Activated gamma-delta T cell treated with anti-CD3 and anti-CD28 coated beads, Interleukin-2, amount 50 U/mL, for 16 hours (primary cell): ENCODE measurements at regions not wholly inside any gene's neighbourhood (a gene's known extent, or its start where the extent isn't known, plus 50 kb on each side); places are given as distances from the start of the nearest gene placed in this dataset.

Experiments used
- DNase-seq: peaks from one replicate; pipeline ENCODE4 v3.0.0-alpha.2; 2020; ENCODE audit warnings: low read depth

DNA sequence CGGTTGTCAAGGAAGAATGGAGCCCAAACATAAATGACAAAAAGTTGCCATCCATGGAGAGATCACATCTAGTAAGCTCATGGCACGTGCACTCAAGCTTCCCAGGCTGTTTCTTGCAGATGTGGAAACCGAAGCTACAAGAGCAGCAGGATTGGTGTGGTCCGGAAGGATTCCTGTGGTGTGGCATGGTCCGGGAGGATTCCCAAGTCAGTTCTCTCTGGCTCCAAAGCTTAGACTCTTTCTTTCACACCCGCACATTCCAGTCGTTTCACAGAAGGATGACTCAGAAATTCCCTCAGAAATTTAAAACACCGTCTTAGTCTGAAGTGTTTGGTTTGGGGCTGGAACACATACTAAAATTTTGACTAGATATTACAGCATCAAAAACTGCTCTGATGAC lies 78.0 kb upstream of the DRD2 start:
- no peak for DNase-seq

DNA sequence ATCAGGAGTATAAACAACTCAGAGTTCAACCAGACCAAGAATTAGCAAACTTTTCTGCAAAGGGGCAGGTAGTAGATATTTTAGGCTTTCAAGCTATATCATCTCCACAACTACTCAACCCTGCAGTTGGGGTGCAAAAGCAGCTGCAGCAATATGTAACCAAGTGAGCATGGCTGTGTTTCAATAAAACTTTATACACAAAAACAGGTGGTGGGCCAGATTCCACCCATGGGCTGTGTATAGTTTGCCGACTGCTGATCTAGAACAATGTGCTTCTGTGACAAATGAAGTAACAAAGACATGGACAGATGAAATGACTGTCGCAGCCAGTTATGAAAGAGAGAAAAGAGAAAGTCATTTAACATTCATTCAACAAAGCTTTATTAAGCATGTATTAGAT lies 77.1 kb upstream of the DRD2 start:
- DNase-seq, result no peak

GRCh38 chr11:113551645-113552044 lies 76.4 kb upstream of the DRD2 start:
- no peak for DNase-seq

GRCh38 chr11:113549611-113550578 lies 74.7 kb upstream of the DRD2 start:
- no peak for DNase-seq

DNA sequence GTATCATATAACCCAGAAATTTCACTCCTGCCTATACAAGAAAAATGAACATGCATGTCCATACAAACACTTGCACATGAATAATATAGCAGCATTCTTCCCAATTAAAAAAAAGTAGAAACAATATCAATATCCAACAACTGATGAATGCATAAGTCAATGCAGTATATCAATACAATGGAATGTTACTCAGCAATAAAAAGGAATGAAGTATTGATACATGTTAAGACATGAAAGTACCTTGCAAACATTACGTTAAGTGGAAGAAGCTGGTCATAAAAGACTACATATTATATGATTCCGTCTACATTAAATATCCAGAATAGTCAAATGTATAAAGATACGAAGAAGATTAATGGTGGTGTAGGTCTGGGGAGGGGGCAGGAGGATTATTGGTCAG lies 73.9 kb upstream of the DRD2 start:
- no peak for DNase-seq

DNA sequence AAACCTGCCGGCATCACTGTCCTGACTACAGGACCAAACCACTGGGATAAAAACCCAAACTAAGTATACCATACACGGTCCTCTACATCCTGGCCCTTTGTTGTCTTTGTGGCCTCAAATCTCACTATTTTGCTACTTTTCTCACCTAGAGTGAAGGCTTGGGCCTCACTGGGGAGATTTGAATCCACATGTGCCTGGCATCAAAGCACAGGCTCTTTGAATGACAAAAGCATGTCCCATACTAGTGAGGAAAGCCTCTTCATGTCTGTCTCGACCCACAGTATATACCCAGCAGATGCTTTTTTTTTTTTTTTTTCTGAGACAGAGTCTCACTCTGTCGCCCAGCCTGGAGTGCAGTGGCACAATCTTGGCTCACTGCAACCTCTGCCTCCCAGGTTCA lies 72.5 kb upstream of the DRD2 start:
- no peak for DNase-seq

DNA sequence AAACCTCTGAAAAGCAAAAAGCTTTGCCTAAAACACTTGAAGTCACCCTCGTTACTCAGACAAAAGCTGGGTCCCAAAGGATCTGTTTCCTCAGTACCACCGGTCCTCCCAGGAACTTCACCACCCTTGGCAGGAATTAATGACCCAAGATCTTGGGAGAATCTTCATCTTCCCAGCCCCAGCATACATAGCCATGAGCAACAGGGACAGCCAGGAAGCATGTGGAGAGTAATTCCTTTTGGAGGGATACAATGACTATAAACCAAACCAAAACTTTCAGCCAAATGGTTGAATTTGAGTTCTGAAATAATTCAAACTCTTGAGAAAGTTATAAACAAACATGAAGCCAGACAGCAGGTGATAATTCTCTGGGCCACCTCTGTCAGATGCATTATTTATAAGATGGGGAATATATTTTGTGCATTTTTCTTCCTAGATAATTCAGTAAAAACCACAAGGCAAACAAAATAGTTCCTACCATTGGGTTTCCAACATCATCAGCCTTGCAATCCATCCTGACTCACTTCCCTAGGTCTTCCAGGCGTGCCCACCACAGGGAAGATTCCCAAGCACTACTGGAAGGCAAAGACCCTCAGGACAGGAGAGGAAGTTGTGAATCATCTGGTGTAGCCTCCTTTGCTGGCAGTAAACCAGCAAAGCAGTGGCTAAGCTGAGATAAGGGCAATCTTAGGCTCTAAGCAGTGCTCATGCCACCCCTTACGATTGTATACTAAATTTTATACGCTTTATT lies 71.7 kb upstream of the DRD2 start:
- no peak for DNase-seq

DNA sequence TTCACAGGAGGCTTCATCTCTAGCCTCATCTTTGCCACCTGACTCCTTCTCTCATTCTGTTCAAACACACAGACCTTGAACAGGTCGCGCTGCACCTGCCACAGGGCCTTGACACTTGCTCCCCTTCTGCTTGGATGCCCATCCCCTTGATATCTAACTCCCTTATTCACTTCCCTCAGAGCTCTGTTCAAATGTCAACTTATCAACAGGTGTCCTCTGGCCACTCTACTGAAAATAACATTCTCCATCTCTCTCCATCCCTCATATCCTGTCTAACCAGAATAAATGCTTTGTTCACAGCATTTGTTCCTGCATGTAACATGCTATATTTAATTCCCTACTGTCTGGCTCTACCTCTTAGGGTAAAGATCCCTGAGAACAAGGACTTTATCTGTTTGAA lies 67.2 kb upstream of the DRD2 start:
- DNase-seq, result no peak

DNA sequence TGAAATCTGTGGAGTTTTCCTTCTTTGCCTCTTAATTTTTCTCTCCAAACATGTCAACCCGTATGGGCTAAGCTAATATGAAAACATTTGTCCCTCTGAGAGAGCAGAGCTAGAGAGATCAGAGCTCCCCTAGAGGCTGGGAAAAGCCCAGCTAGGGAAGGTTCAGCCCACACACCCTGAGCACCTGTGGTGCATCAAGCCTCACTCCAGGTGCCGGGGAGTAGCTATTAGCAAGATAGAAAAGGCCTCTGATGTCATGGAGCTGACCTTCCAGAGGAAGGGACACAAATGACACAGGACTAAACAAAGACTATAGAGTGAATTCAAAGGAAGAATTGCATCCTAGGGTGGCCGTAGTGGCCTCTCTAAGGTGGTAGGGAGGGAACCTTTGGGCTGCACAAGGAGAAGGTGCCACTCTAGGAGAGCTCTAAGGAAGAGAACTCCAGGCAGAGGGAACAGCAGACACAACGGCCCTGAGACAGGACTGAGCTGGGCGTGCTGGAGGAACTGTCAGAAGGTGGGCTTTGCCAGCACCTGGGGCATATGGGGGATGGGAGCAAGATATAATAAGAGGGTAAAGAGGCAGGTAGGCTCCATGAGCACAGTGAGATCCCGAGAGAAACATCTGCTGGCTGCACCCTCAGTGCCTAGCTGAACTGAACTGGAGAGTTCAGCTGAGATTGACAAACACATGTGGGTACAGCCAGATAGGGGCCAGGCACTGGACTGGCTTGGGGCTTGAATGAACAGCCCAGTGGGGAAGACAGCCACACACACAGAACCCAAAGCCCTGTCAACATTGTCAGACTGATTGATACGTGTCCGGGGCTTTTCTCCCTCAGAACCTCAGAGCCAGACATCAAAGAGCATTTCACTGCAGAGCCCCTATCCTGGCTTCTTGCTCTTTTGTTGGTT lies 65.5 kb upstream of the DRD2 start:
- no peak for DNase-seq

DNA sequence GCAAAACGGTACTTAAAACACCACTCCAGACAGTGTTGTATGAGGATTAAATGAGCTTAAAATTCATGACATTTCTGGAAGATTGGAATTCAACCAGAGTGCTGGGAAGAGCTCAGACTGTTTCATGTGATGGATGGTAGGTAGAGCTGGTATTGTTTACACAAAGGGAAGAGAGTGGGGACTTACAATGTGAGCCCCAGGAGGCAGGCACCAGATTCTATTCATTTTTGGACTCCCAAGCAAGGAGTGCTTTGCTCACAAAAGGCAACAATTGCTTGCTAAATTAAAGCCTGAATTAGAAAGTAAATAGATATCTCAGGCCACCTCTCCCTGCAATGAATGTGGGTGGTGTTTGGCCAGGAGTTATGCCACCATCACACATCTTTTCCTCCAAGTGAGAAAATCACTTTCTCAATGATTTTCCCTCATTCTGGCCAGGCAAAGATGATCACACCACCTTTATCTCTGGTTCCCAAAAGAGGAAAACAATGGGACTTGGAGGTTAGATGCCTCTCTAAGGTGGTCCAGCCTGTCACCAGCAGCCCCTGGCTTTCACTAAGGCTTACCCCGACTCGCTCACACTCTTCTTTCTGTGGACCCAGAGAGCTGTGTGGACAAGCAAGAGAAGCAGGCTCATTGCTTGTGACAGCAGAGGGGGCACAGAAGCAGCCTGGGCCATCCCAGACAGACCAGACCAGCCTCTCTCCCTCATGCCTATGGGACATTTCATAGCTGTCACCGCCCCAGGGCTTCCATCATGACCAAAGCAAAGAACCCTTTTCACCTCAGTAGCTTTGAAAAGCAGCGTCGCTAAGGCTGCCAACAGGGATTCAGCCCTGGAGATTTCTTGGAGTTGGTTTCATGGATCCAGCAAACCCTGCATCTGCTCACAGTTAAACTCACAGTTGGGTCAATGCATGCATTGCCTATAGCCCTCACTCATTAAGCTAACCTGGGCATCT lies 63.5 kb upstream of the DRD2 start:
- DNase-seq, result no peak

DNA sequence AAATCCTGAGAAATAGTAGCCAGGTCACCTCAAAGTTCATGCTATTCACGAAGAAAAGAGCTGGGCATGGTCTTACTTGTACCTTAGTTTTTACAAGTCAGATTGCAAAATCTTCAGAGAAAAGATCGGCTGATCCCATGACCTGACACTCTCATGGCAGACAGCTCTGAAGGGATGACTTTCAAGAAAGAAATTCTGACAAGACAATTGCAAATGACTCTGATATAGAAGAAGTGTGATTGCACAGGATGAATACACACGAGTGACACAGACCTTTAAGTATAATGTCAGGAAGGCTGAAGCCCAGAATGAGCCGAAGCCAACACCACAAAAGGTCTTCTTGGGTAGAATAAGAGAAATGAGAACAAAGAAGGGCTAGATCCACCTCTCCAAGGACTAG lies 59.4 kb upstream of the DRD2 start:
- no peak for DNase-seq

- DNase-seq, result no peak
Measured at GRCh38 chr11:113533425-113533698, 58.2 kb upstream of the DRD2 start.

DNA sequence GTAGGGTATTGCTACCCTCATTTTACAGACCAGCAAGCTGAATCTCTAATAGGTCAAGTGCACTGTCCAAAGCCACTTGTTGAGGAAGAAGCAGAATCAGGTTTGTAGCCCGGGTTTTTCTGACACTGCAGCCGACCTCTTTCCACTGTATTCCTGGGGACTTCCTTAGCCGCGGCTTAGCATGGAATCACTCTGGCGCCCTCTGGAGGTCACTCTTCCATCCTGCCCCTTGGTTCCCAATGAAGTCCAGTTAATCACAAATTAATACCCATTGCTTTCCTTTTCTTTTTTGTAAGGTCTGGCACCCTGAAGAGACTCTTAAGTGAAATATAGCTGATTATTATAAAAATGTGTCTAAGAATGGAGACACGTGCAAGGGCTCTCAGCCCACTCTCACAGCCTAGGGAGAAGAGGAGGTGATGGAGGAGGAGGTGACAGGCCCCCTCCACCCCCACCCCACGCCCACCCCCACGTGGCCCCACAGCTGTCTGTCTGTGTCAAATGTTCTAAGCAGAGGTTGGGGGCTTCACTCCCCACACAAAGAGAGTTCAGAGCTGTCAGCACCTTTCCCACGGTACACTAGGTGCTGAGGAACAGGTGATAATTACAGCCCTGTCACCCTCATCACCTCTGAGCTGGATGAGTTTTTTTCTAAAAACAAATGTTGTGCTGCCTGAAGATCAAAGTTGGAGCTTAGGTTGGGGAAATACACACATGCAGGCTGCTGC lies 57.7 kb upstream of the DRD2 start:
- peak; percentile 22 for DNase-seq

GRCh38 chr11:113531575-113532451 lies 56.6 kb upstream of the DRD2 start:
- DNase-seq, result no peak

GRCh38 chr11:113531083-113531482 lies 55.9 kb upstream of the DRD2 start:
- DNase-seq, result no peak

DNA sequence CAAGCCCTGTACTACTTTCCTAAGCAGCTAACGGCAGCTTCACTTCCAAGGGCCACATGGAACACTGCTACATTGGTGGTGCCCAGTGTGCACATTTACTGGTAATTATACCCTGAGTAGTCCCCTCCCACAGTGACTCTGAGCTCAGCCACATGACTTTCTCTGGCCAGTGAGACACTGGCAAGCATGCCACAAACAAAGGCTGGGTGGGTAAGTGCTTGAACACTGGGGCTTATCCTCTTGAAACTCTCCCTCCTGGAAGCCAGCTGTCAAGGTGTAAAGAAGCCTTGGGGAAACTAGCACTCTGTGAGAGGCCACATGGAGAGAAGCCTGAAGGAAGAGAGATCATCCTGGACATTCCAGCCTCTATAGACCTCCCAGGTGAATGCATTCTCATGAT lies 54.4 kb upstream of the DRD2 start:
- DNase-seq, result no peak

DNA sequence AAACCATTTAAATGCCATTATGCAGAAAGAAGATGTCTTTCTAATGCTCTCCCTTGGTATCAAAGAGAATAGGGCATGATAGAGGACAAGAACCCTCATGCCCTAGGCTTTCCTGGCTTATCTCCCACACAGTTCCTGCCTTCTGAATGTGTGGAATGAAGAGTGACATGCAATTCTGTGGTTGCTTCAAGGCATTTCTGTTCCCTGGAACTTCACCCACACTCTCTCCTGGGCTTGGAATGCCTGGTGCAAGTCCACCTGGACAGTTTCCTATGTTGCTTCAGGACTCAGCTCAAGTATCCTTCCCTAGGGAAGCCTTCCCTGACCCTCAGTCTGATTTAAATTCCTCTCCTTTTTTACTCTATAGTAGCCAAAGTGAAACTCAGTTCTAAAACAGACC lies 53.8 kb upstream of the DRD2 start:
- DNase-seq, result no peak

GRCh38 chr11:113526521-113526920 lies 51.3 kb upstream of the DRD2 start:
- DNase-seq, result no peak
